ENCODE measurements at regions not wholly inside any gene's neighbourhood (a gene's known extent, or its start where the extent isn't known, plus 50 kb on each side); places are given as distances from the start of the nearest gene placed in this dataset.

DNA sequence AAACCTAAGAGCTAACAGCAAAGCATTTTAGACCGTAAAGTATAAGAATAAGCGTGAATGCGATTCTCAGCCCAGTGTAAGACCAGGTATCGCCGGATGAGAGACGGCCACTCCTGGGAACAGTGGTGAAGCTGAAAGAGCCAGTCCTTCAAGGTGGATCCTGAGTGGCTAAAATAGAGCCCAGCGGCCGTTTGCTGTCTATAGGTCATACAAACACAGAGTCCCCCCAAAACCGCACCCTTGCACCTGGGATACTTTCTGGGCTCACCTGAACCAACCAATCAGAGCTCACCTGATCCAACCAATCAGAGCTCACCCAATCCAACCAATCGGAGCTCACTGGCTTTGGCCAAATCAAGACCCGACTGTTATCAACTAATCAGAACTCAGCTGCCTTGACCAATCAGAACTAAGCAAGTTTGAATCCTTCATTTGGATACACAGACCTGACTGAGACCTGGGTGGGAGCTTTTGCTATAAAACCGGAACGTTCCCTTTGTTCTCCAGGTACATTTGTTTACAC is 248.2 kb downstream of the DLL1 start:
- H3K27ac ChIP-seq (ENCODE audit: low read depth): no peak overlapping the region
- no peaks in the 10 kb centered on the region for H4K20me1 ChIP-seq (replicated peaks; ENCODE audit: insufficient read depth)
- H3F3A ChIP-seq (replicated peaks; ENCODE audit: low read depth): no peaks in the 10 kb centered on the region
- no peak overlapping the region for H3K4me3 ChIP-seq
- no peaks in the 10 kb centered on the region for H3K9me2 ChIP-seq (ENCODE audit: insufficient read depth)
- Mint-ChIP-seq H3K9me3 (peaks cover 16% of the 10 kb centered on the region), H3K4me1 (peaks cover 23% of the 10 kb centered on the region), H3K27me3 (ENCODE audit: insufficient read depth, low read depth, poor library complexity) (peaks cover 14% of the 10 kb centered on the region), H3K36me3 (ENCODE audit: low read depth) (peaks cover 9% of the 10 kb centered on the region; the same call in 1 of the 3 replicates), H3K27ac (no peak overlapping the region), H3K4me3 (no peak overlapping the region)
- DNase-seq (ENCODE audit: low spot score) (no peak), ATAC-seq (no peak)
- TF ChIP-seq NANOG (IDR thresholded peaks at IDR 0.05; ENCODE audit: borderline replicate concordance): no peak
- TF ChIP-seq, protein P1, sequence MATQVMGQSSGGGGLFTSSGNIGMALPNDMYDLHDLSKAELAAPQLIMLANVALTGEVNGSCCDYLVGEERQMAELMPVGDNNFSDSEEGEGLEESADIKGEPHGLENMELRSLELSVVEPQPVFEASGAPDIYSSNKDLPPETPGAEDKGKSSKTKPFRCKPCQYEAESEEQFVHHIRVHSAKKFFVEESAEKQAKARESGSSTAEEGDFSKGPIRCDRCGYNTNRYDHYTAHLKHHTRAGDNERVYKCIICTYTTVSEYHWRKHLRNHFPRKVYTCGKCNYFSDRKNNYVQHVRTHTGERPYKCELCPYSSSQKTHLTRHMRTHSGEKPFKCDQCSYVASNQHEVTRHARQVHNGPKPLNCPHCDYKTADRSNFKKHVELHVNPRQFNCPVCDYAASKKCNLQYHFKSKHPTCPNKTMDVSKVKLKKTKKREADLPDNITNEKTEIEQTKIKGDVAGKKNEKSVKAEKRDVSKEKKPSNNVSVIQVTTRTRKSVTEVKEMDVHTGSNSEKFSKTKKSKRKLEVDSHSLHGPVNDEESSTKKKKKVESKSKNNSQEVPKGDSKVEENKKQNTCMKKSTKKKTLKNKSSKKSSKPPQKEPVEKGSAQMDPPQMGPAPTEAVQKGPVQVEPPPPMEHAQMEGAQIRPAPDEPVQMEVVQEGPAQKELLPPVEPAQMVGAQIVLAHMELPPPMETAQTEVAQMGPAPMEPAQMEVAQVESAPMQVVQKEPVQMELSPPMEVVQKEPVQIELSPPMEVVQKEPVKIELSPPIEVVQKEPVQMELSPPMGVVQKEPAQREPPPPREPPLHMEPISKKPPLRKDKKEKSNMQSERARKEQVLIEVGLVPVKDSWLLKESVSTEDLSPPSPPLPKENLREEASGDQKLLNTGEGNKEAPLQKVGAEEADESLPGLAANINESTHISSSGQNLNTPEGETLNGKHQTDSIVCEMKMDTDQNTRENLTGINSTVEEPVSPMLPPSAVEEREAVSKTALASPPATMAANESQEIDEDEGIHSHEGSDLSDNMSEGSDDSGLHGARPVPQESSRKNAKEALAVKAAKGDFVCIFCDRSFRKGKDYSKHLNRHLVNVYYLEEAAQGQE (IDR thresholded peaks at IDR 0.05; ENCODE audit: unreplicated experiment): no peak
- no peak for TF ChIP-seq POLR2AphosphoS5 (IDR thresholded peaks at IDR 0.05; ENCODE audit: low read depth)
- no peak for TF ChIP-seq ZNF331 (CRISPR knock-in tag; IDR thresholded peaks at IDR 0.05; ENCODE audit: low read depth)
- no peak for TF ChIP-seq JUNB (IDR thresholded peaks at IDR 0.05; ENCODE audit: unreplicated experiment)
- TF ChIP-seq EZH2 (IDR thresholded peaks at IDR 0.05; ENCODE audit: low read depth, unreplicated experiment): no peak
- H3K36me3 ChIP-seq (ENCODE audit: insufficient read depth): no peaks in the 10 kb centered on the region
- no peak overlapping the region for H2AFZ ChIP-seq
- 0 out of 2 replicates have a peak, but pooled peaks cover 3% of the 10 kb centered on the region for H3K4me1 ChIP-seq (ENCODE audit: insufficient read depth)
- H3K27me3 ChIP-seq (ENCODE audit: insufficient read depth): no peaks in the 10 kb centered on the region
- no peaks in the 10 kb centered on the region for H3K79me2 ChIP-seq (replicated peaks; ENCODE audit: insufficient read depth)
- H3K4me2 ChIP-seq: no peak overlapping the region

DNA sequence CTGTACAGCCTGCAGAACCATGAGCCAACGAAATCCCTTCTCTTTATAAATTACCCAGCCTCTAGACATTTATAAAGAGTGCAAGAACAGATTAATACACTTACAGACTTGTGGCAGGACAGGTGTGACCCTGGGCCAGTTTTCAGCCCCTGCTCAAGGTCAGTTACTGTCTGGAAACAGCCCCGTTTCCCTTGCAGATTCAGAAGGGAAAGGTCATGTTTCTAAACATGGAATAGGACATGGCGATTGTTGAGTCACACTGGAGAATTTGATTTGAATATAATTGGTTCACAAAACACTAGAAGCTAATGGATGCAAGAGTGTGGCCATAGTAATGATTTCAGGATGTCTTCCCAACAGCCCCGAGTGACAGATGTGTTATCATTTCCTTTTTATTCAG is 248.8 kb downstream of the DLL1 start:
- Mint-ChIP-seq H3K36me3 (ENCODE audit: low read depth) (peaks cover 10% of the 10 kb centered on the region), H3K27ac (no peak overlapping the region), H3K27me3 (ENCODE audit: insufficient read depth, low read depth, poor library complexity) (peaks cover 17% of the 10 kb centered on the region), H3K9me3 (peaks cover 20% of the 10 kb centered on the region), H3K4me3 (no peak overlapping the region), H3K4me1 (peaks cover 18% of the 10 kb centered on the region)
- H3K4me2 ChIP-seq: no peak overlapping the region
- H4K20me1 ChIP-seq (replicated peaks; ENCODE audit: insufficient read depth): no peaks in the 10 kb centered on the region
- H3F3A ChIP-seq (replicated peaks; ENCODE audit: low read depth): no peaks in the 10 kb centered on the region
- H3K27me3 ChIP-seq (ENCODE audit: insufficient read depth): no peaks in the 10 kb centered on the region
- H3K36me3 ChIP-seq (ENCODE audit: insufficient read depth): no peaks in the 10 kb centered on the region
- no peak overlapping the region for H3K27ac ChIP-seq (ENCODE audit: low read depth)
- H3K4me3 ChIP-seq: no peak overlapping the region
- H3K4me1 ChIP-seq (ENCODE audit: insufficient read depth): no peaks in the 10 kb centered on the region
- ATAC-seq (no peak), DNase-seq (ENCODE audit: low spot score) (no peak)
- H3K79me2 ChIP-seq (replicated peaks; ENCODE audit: insufficient read depth): no peaks in the 10 kb centered on the region
- H3K9me2 ChIP-seq (ENCODE audit: insufficient read depth): no peaks in the 10 kb centered on the region
- H2AFZ ChIP-seq: no peak overlapping the region
- TF ChIP-seq, protein P1 (IDR thresholded peaks at IDR 0.05; ENCODE audit: unreplicated experiment): no peak
- TF ChIP-seq ZNF114 (CRISPR knock-in tag; IDR thresholded peaks at IDR 0.05) (no peak), NANOG (IDR thresholded peaks at IDR 0.05; ENCODE audit: borderline replicate concordance) (no peak), POLR2AphosphoS5 (IDR thresholded peaks at IDR 0.05; ENCODE audit: low read depth) (no peak), EZH2 (IDR thresholded peaks at IDR 0.05; ENCODE audit: low read depth, unreplicated experiment) (no peak)
- TF ChIP-seq, protein P2, sequence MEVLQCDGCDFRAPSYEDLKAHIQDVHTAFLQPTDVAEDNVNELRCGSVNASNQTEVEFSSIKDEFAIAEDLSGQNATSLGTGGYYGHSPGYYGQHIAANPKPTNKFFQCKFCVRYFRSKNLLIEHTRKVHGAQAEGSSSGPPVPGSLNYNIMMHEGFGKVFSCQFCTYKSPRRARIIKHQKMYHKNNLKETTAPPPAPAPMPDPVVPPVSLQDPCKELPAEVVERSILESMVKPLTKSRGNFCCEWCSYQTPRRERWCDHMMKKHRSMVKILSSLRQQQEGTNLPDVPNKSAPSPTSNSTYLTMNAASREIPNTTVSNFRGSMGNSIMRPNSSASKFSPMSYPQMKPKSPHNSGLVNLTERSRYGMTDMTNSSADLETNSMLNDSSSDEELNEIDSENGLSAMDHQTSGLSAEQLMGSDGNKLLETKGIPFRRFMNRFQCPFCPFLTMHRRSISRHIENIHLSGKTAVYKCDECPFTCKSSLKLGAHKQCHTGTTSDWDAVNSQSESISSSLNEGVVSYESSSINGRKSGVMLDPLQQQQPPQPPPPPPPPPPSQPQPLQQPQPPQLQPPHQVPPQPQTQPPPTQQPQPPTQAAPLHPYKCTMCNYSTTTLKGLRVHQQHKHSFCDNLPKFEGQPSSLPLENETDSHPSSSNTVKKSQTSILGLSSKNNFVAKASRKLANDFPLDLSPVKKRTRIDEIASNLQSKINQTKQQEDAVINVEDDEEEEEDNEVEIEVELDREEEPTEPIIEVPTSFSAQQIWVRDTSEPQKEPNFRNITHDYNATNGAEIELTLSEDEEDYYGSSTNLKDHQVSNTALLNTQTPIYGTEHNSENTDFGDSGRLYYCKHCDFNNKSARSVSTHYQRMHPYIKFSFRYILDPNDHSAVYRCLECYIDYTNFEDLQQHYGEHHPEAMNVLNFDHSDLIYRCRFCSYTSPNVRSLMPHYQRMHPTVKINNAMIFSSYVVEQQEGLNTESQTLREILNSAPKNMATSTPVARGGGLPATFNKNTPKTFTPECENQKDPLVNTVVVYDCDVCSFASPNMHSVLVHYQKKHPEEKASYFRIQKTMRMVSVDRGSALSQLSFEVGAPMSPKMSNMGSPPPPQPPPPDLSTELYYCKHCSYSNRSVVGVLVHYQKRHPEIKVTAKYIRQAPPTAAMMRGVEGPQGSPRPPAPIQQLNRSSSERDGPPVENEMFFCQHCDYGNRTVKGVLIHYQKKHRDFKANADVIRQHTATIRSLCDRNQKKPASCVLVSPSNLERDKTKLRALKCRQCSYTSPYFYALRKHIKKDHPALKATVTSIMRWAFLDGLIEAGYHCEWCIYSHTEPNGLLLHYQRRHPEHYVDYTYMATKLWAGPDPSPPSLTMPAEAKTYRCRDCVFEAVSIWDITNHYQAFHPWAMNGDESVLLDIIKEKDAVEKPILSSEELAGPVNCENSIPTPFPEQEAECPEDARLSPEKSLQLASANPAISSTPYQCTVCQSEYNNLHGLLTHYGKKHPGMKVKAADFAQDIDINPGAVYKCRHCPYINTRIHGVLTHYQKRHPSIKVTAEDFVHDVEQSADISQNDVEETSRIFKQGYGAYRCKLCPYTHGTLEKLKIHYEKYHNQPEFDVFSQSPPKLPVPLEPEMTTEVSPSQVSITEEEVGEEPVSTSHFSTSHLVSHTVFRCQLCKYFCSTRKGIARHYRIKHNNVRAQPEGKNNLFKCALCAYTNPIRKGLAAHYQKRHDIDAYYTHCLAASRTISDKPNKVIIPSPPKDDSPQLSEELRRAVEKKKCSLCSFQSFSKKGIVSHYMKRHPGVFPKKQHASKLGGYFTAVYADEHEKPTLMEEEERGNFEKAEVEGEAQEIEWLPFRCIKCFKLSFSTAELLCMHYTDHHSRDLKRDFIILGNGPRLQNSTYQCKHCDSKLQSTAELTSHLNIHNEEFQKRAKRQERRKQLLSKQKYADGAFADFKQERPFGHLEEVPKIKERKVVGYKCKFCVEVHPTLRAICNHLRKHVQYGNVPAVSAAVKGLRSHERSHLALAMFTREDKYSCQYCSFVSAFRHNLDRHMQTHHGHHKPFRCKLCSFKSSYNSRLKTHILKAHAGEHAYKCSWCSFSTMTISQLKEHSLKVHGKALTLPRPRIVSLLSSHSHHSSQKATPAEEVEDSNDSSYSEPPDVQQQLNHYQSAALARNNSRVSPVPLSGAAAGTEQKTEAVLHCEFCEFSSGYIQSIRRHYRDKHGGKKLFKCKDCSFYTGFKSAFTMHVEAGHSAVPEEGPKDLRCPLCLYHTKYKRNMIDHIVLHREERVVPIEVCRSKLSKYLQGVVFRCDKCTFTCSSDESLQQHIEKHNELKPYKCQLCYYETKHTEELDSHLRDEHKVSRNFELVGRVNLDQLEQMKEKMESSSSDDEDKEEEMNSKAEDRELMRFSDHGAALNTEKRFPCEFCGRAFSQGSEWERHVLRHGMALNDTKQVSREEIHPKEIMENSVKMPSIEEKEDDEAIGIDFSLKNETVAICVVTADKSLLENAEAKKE (CRISPR knock-in tag; IDR thresholded peaks at IDR 0.05): no peak

Measured in GM23338 (cell line).